GM12872 (cell line): ENCODE measurements at regions not wholly inside any gene's neighbourhood (a gene's known extent, or its start where the extent isn't known, plus 50 kb on each side); places are given as distances from the start of the nearest gene placed in this dataset.

Source experiments
- CTCF ChIP-seq: IDR thresholded peaks from 3 replicates; pipeline ENCODE4 v1.5.1; 2011; ENCODE audit warnings: low read depth, mild to moderate bottlenecking, low read length, moderate library complexity; ENCODE audit not compliant: insufficient read depth

- no peak for TF ChIP-seq CTCF
Measured at GRCh38 chr3:177278016-177278415, 80.7 kb upstream of the TBL1XR1 start.

- no peak for TF ChIP-seq CTCF
Measured at GRCh38 chr3:177279118-177279815, 82.0 kb upstream of the TBL1XR1 start.

- TF ChIP-seq CTCF, result no peak
Measured at GRCh38 chr3:177281292-177282118, 84.2 kb upstream of the TBL1XR1 start.

DNA sequence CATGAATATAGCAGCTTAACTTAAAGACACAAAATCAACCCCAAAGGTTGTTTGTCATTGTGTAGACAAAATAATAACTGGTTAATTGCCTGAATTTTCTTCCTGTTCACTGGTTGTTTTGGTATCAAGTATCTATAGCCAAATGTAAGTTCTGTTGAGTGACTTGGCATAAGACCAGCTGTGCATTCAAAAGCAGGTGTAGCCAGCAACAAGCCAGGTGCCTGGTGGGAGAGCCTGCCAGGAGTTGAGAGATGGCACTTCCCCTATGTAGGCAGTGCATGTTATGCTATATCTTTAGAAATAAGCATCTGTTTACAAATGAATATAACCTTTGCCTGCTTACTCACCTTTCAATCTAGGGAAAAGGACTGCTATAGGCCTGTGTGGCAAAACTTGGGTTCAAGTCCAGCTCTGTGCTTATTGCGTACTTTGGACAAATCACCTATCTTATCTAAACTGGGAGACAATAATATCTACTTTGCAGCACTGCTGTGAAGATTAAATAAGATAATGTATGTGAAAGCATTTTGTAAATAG, 84.9 kb upstream of the TBL1XR1 start:
- no peak for TF ChIP-seq CTCF

DNA sequence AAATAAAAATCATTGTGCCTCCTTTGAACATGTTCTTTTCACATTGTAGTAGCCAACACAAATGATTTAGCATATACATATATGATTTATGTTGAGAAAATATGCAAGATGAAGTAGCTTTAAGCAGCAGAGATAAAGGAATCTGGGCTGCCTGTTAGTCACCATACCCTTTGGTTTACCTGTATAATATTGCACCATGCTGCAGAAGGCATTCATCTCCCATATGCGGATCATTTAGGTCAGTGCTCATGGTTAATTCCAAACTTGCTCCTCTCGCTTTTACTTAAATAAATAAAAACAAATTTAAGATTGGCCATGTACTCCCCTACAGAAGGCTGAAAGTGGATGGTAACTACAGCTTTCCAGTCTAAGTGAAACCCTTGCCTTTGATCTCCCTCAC, 86.7 kb upstream of the TBL1XR1 start:
- TF ChIP-seq CTCF, result no peak

- TF ChIP-seq CTCF, result no peak
Measured at GRCh38 chr3:177284383-177284881, 87.2 kb upstream of the TBL1XR1 start.

DNA sequence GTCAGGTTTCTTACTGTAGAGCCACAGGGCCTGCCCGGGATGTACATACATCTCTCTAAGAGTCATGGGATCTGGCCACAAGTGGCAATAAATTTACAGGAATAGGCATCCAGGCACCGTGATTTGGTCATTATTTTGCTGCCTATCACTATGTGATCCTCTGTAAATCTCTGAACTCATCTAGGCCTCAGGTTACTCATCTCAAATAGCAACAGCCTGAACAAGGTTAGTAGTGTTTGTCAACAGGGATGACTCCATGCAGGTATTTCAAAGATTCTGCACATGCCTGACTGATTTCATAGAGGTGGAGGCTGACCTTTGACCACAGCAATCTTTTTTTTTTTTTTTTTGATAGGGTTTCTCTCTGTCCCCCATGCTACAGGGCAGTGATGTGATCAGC, 88.8 kb upstream of the TBL1XR1 start:
- TF ChIP-seq CTCF, result no peak
